Neural crest cell (in vitro differentiated cells): ENCODE measurements at regions not wholly inside any gene's neighbourhood (a gene's known extent, or its start where the extent isn't known, plus 50 kb on each side); places are given as distances from the start of the nearest gene placed in this dataset.

Source experiments
- DNase-seq: peaks from one replicate; pipeline ENCODE4 v3.0.0; 2021; ENCODE audit warnings: low read depth, mixed read lengths, low spot score
- H3K27ac Mint-ChIP-seq: one replicate; pipeline ENCODE4 v1.8.0; 2021; ENCODE audit warnings: mild to moderate bottlenecking, mixed read lengths; ENCODE audit not compliant: unreplicated experiment
- H3K27me3 Mint-ChIP-seq: 2 replicates; pipeline ENCODE4 v1.8.0; 2021; ENCODE audit warnings: low read depth, mild to moderate bottlenecking, mixed read lengths
- H3K36me3 Mint-ChIP-seq: 2 replicates; pipeline ENCODE4 v1.8.0; 2021; ENCODE audit warnings: low read depth, mild to moderate bottlenecking, mixed read lengths
- H3K4me1 Mint-ChIP-seq: 2 replicates; pipeline ENCODE4 v1.8.0; 2021; ENCODE audit warnings: mixed read lengths
- H3K4me3 Mint-ChIP-seq: one replicate; pipeline ENCODE4 v1.8.0; 2021; ENCODE audit warnings: mild to moderate bottlenecking, mixed read lengths
- H3K9me3 Mint-ChIP-seq: 2 replicates; pipeline ENCODE4 v1.8.0; 2021; ENCODE audit warnings: mixed read lengths
- CTCF ChIP-seq: fragments of 200-600 bp; sonication (generic); conservative IDR thresholded peaks from 2 replicates; pipeline ENCODE4 v1.5.0; 2021; ENCODE audit warnings: antibody characterized with exemption, mild to moderate bottlenecking

GRCh38 chr1:193348769-193349535 is 162.5 kb upstream of the B3GALT2 start:
- H3K36me3 Mint-ChIP-seq, result no peaks in the 10 kb centered on the region
- H3K27me3 Mint-ChIP-seq, result no peaks in the 10 kb centered on the region
- H3K27ac Mint-ChIP-seq, result no peak overlapping the region
- no peak overlapping the region for H3K4me3 Mint-ChIP-seq
- DNase-seq, result no peak
- TF ChIP-seq CTCF, result no peak
- H3K4me1 Mint-ChIP-seq, result no peaks in the 10 kb centered on the region
- peaks cover 4% of the 10 kb centered on the region for H3K9me3 Mint-ChIP-seq

GRCh38 chr1:193348091-193348768 is 161.8 kb upstream of the B3GALT2 start:
- no peak overlapping the region for H3K27ac Mint-ChIP-seq

GRCh38 chr1:193346085-193346484 is 159.7 kb upstream of the B3GALT2 start:
- no peaks in the 10 kb centered on the region for H3K27me3 Mint-ChIP-seq
- no peak overlapping the region for H3K4me3 Mint-ChIP-seq
- H3K4me1 Mint-ChIP-seq, result no peaks in the 10 kb centered on the region
- no peak for TF ChIP-seq CTCF
- H3K9me3 Mint-ChIP-seq, result no peaks in the 10 kb centered on the region
- no peaks in the 10 kb centered on the region for H3K36me3 Mint-ChIP-seq
- no peak overlapping the region for H3K27ac Mint-ChIP-seq
- no peak for DNase-seq

More at GRCh38 chr1:193348091-193348768, 161.8 kb upstream of the B3GALT2 start:
- DNase-seq, result no peak
- TF ChIP-seq CTCF, result no peak
- no peaks in the 10 kb centered on the region for H3K36me3 Mint-ChIP-seq
- no peak overlapping the region for H3K4me3 Mint-ChIP-seq
- no peaks in the 10 kb centered on the region for H3K27me3 Mint-ChIP-seq
- peaks cover 4% of the 10 kb centered on the region for H3K9me3 Mint-ChIP-seq
- H3K4me1 Mint-ChIP-seq, result no peaks in the 10 kb centered on the region

GRCh38 chr1:193342811-193343210 is 156.4 kb upstream of the B3GALT2 start:
- H3K36me3 Mint-ChIP-seq, result peaks cover 4% of the 10 kb centered on the region
- no peak overlapping the region for H3K27ac Mint-ChIP-seq
- H3K27me3 Mint-ChIP-seq, result no peaks in the 10 kb centered on the region
- H3K9me3 Mint-ChIP-seq, result no peaks in the 10 kb centered on the region
- DNase-seq, result no peak
- H3K4me3 Mint-ChIP-seq, result no peak overlapping the region
- TF ChIP-seq CTCF, result no peak
- H3K4me1 Mint-ChIP-seq, result no peaks in the 10 kb centered on the region

- TF ChIP-seq CTCF, result no peak
- peaks cover 12% of the 10 kb centered on the region for H3K4me1 Mint-ChIP-seq
- H3K4me3 Mint-ChIP-seq, result no peak overlapping the region
- H3K27me3 Mint-ChIP-seq, result no peaks in the 10 kb centered on the region
- no peak overlapping the region for H3K27ac Mint-ChIP-seq
- H3K9me3 Mint-ChIP-seq, result no peaks in the 10 kb centered on the region
- H3K36me3 Mint-ChIP-seq, result peaks cover 4% of the 10 kb centered on the region
- no peak for DNase-seq
These were observed 153.9 kb upstream of the B3GALT2 start for GRCh38 chr1:193340331-193340730.
